Activated CD8-positive, alpha-beta memory T cell treated with anti-CD3 and anti-CD28 coated beads for 24 hours (primary cell): ENCODE measurements at regions not wholly inside any gene's neighbourhood (a gene's known extent, or its start where the extent isn't known, plus 50 kb on each side); places are given as distances from the start of the nearest gene placed in this dataset.
"Not testable (repeated sequence)": the region's sequence is repeated elsewhere in the genome, so short reads cannot be mapped to it uniquely, and the experiment has no call there.

ENCODE experiments used
- DNase-seq: peaks from one replicate; pipeline ENCODE4 v3.0.0-alpha.2; 2020

GRCh38 chr15:34528055-34528754, 55.2 kb downstream of the GOLGA8B start:
- not testable (repeated sequence) for DNase-seq

GRCh38 chr15:34527641-34528040, 55.8 kb downstream of the GOLGA8B start:
- DNase-seq, result not testable (repeated sequence)

GRCh38 chr15:34523849-34524248, 59.6 kb downstream of the GOLGA8B start:
- DNase-seq, result not testable (repeated sequence)

- DNase-seq, result not testable (repeated sequence)
Observed at GRCh38 chr15:34522601-34523000, 60.9 kb downstream of the GOLGA8B start.

- not testable (repeated sequence) for DNase-seq
Observed at GRCh38 chr15:34521802-34522485, 61.5 kb downstream of the GOLGA8B start.

- DNase-seq, result no peak
Observed at GRCh38 chr15:34520566-34520965, 62.9 kb downstream of the GOLGA8B start.

- not testable (repeated sequence) for DNase-seq
Observed at GRCh38 chr15:34520010-34520409, 63.4 kb downstream of the GOLGA8B start.

GRCh38 chr15:34514251-34514670, 69.2 kb downstream of the GOLGA8B start:
- DNase-seq, result peak; percentile 73

GRCh38 chr15:34512628-34513027, 70.8 kb downstream of the GOLGA8B start:
- DNase-seq, result no peak

GRCh38 chr15:34501131-34501530, 63.5 kb upstream of the GOLGA8A start:
- no peak for DNase-seq

GRCh38 chr15:34496207-34496995, 58.8 kb upstream of the GOLGA8A start:
- no peak for DNase-seq

- DNase-seq, result not testable (repeated sequence)
Observed at GRCh38 chr15:34495707-34496106, 58.1 kb upstream of the GOLGA8A start.

GRCh38 chr15:34494084-34494399, 56.4 kb upstream of the GOLGA8A start:
- no peak for DNase-seq

- no peak for DNase-seq
Observed at GRCh38 chr15:34493001-34493400, 55.4 kb upstream of the GOLGA8A start.

- not testable (repeated sequence) for DNase-seq
Observed at GRCh38 chr15:34491488-34491887, 53.9 kb upstream of the GOLGA8A start.

- DNase-seq, result no peak
Observed at GRCh38 chr15:34490417-34491193, 53.0 kb upstream of the GOLGA8A start.

GRCh38 chr15:34488973-34489959, 51.7 kb upstream of the GOLGA8A start:
- not testable (repeated sequence) for DNase-seq
